Right lobe of liver (tissue), 4 donors: ENCODE measurements at regions not wholly inside any gene's neighbourhood (a gene's known extent, or its start where the extent isn't known, plus 50 kb on each side); places are given as distances from the start of the nearest gene placed in this dataset.

Source experiments
- POLR2A ChIP-seq: fragments of 450-650 bp; IDR thresholded peaks from one replicate; pipeline ENCODE4 v1.6.1; 2017; ENCODE audit warnings: antibody characterized with exemption, mild to moderate bottlenecking
- TF ChIP-seq, protein P1 (sequence below), 4 donors: fragments of 200-600 bp in 3 of 4; fragments of 450-650 bp in 1 of 4; IDR thresholded peaks; one replicate each; pipeline versions ENCODE4 v1.5.1 to v1.8.0; 2016 to 2022; ENCODE audit warnings: antibody characterized with exemption in 4 of 4, mild to moderate bottlenecking in 2 of 4
- donor health status: DM: no; HTN: no; CAD: no.
- donor health status: DM: no; HTN: no; CAD: no.
- donor health status: DM: no; HTN: yes; CAD: no.

DNA sequence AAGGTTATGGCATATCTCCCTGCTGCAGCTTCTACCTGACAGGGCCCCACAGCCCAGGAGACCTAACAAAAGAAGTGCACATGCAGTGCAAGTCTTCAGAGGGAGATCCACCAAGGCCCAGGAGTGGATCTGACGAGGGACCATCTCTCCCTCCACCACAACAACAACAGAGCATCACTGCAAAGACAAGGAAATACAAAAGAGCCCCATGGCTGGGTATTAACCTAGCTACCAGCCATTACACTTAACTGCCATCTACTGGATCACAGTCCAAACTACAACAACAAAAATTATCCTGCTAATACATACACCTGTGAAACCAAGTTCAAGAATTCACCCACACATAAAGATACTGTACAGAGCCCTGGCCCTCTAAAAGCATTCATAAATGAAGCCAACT is 280.2 kb upstream of the SLC7A11 start:
- TF ChIP-seq, protein P1, sequence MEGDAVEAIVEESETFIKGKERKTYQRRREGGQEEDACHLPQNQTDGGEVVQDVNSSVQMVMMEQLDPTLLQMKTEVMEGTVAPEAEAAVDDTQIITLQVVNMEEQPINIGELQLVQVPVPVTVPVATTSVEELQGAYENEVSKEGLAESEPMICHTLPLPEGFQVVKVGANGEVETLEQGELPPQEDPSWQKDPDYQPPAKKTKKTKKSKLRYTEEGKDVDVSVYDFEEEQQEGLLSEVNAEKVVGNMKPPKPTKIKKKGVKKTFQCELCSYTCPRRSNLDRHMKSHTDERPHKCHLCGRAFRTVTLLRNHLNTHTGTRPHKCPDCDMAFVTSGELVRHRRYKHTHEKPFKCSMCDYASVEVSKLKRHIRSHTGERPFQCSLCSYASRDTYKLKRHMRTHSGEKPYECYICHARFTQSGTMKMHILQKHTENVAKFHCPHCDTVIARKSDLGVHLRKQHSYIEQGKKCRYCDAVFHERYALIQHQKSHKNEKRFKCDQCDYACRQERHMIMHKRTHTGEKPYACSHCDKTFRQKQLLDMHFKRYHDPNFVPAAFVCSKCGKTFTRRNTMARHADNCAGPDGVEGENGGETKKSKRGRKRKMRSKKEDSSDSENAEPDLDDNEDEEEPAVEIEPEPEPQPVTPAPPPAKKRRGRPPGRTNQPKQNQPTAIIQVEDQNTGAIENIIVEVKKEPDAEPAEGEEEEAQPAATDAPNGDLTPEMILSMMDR (IDR thresholded peaks at IDR 0.05) = peak; percentile 16 to 39 (median 27)
- no peak for TF ChIP-seq POLR2A
